Glutamatergic neuron (in vitro differentiated cells): ENCODE measurements at regions not wholly inside any gene's neighbourhood (a gene's known extent, or its start where the extent isn't known, plus 50 kb on each side); places are given as distances from the start of the nearest gene placed in this dataset.

ENCODE experiments used
- DNase-seq: peaks from one replicate; pipeline ENCODE4 v3.0.0; 2022
- H3K27ac Mint-ChIP-seq: one replicate; pipeline ENCODE4 v1.8.0; 2020; ENCODE audit warnings: mild to moderate bottlenecking, mixed read lengths, inconsistent platforms; ENCODE audit not compliant: unreplicated experiment
- H3K27me3 Mint-ChIP-seq: one replicate; pipeline ENCODE4 v1.8.0; 2020; ENCODE audit warnings: mild to moderate bottlenecking, moderate library complexity, mixed read lengths, inconsistent platforms; ENCODE audit not compliant: unreplicated experiment
- H3K36me3 Mint-ChIP-seq: one replicate; pipeline ENCODE4 v1.8.0; 2020; ENCODE audit warnings: mild to moderate bottlenecking, mixed read lengths, inconsistent platforms; ENCODE audit not compliant: unreplicated experiment
- H3K4me1 Mint-ChIP-seq: one replicate; pipeline ENCODE4 v1.8.0; 2020; ENCODE audit warnings: mild to moderate bottlenecking, low read depth, mixed read lengths, inconsistent platforms; ENCODE audit not compliant: unreplicated experiment
- H3K4me3 Mint-ChIP-seq: one replicate; pipeline ENCODE4 v1.8.0; 2020; ENCODE audit warnings: mild to moderate bottlenecking, mixed read lengths, inconsistent platforms; ENCODE audit not compliant: unreplicated experiment
- H3K9me3 Mint-ChIP-seq: one replicate; pipeline ENCODE4 v1.8.0; 2020; ENCODE audit warnings: mild to moderate bottlenecking, moderate library complexity, mixed read lengths, inconsistent platforms; ENCODE audit not compliant: unreplicated experiment
- CTCF ChIP-seq: fragments of 200-600 bp; sonication (generic); IDR thresholded peaks from one replicate; pipeline ENCODE4 v1.5.0; 2021; ENCODE audit not compliant: partially characterized antibody, unreplicated experiment

DNA sequence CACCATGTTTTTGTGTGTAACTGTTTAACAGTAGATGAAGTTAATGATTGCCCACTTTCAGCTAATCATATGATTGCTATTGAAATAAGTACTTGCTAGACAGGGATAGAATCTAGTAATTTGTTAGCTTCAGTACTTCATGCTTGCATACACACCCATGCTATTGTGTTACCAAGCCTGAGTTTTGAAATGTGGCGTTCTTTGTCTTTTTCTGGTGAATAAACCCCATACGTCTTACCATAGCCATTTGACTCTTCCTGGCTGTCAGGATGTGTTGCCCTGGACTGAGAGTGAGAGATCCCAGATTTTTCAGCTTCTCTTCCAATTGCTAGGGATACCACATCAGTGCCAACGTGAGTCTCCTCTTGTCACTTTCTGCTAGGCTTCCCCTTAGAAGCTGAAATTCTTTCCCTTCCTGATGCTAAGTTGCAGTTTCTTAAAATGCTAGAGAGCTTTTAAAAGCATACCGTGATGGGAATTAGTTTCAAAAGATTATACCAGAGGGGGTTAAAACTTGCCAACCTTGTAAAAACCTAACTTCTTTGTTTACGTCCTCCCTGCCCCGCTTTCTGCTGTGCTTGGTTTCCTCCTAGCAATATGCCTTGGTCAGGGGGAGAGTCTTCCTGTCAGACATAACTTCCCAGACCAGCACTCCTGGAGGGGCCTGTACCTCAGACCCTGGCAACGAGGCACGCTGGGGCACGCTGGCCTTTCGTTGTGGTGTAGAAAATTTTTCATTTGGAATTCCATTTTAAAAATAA is 62.9 kb upstream of the ULK4 start:
- peak overlapping the region; percentile 99 for H3K27ac Mint-ChIP-seq
- H3K4me3 Mint-ChIP-seq: peak overlapping the region; percentile 95
- H3K9me3 Mint-ChIP-seq: peaks cover 32% of the 10 kb centered on the region
- TF ChIP-seq CTCF: no peak
- peaks cover 3% of the 10 kb centered on the region for H3K36me3 Mint-ChIP-seq
- peaks cover 18% of the 10 kb centered on the region for H3K27me3 Mint-ChIP-seq
- H3K4me1 Mint-ChIP-seq: peaks cover 66% of the 10 kb centered on the region
- DNase-seq: peak; percentile 31

- no peak for TF ChIP-seq CTCF
- H3K4me3 Mint-ChIP-seq: peak overlapping the region; percentile 84
- H3K27ac Mint-ChIP-seq: peak overlapping the region; percentile 99
- peaks cover 66% of the 10 kb centered on the region for H3K4me1 Mint-ChIP-seq
- DNase-seq: no peak
- no peaks in the 10 kb centered on the region for H3K36me3 Mint-ChIP-seq
- peaks cover 12% of the 10 kb centered on the region for H3K27me3 Mint-ChIP-seq
- peaks cover 26% of the 10 kb centered on the region for H3K9me3 Mint-ChIP-seq
Observed at GRCh38 chr3:42023380-42023779, 61.5 kb upstream of the ULK4 start.

GRCh38 chr3:42022355-42022754 is 60.5 kb upstream of the ULK4 start:
- Mint-ChIP-seq H3K36me3 (no peaks in the 10 kb centered on the region), H3K4me1 (peaks cover 62% of the 10 kb centered on the region), H3K27me3 (peaks cover 10% of the 10 kb centered on the region), H3K9me3 (peaks cover 24% of the 10 kb centered on the region), H3K4me3 (peak overlapping the region; percentile 78), H3K27ac (peak overlapping the region; percentile 99)
- no peak for DNase-seq
- TF ChIP-seq CTCF: no peak

- DNase-seq: no peak
- Mint-ChIP-seq H3K4me3 (peak overlapping the region; percentile 78), H3K27me3 (peaks cover 8% of the 10 kb centered on the region), H3K9me3 (peaks cover 19% of the 10 kb centered on the region), H3K4me1 (peaks cover 63% of the 10 kb centered on the region), H3K27ac (peak overlapping the region; percentile 83), H3K36me3 (no peaks in the 10 kb centered on the region)
- TF ChIP-seq CTCF: no peak
Observed at GRCh38 chr3:42020684-42021307, 58.9 kb upstream of the ULK4 start.

DNA sequence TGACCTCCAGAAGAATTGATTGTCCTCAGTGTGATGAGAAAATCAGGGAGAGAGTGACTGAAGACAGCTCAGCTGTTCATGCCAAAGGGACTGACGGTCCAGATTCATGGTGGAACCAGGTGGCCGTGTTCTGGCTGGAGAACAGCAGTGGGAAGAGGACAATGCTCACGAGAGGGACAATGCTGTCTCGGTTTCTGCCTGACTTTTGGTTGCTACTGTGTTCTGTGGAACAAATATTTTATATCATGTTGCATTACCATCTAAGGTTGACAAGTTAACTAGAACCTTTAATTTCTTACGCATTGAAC is 58.0 kb upstream of the ULK4 start:
- DNase-seq: no peak
- H3K36me3 Mint-ChIP-seq: no peaks in the 10 kb centered on the region
- H3K4me1 Mint-ChIP-seq: peaks cover 58% of the 10 kb centered on the region
- H3K27me3 Mint-ChIP-seq: peaks cover 10% of the 10 kb centered on the region
- H3K9me3 Mint-ChIP-seq: peaks cover 19% of the 10 kb centered on the region
- no peak for TF ChIP-seq CTCF
- H3K4me3 Mint-ChIP-seq: peak overlapping the region; percentile 78
- H3K27ac Mint-ChIP-seq: peak overlapping the region; percentile 83
